Dedifferentiated amniotic fluid mesenchymal stem cell (primary cell): ENCODE measurements at regions not wholly inside any gene's neighbourhood (a gene's known extent, or its start where the extent isn't known, plus 50 kb on each side); places are given as distances from the start of the nearest gene placed in this dataset.

Experiments
- DNase-seq: peaks from one replicate; pipeline ENCODE4 v3.0.0-alpha.2; 2016; ENCODE audit errors: extremely low spot score

- no peak for DNase-seq
Observed at GRCh38 chr17:77474292-77474988, 333.7 kb downstream of the SEC14L1 start.

- DNase-seq = no peak
Observed at GRCh38 chr17:77475016-77475976, 334.5 kb downstream of the SEC14L1 start.

GRCh38 chr17:77476006-77476405, 335.2 kb downstream of the SEC14L1 start:
- no peak for DNase-seq

GRCh38 chr17:77476498-77476897, 335.7 kb downstream of the SEC14L1 start:
- DNase-seq = no peak

GRCh38 chr17:77476931-77477805, 336.4 kb downstream of the SEC14L1 start:
- peak; percentile 92 for DNase-seq

- DNase-seq = no peak
Observed at GRCh38 chr17:77478281-77478680, 337.5 kb downstream of the SEC14L1 start.

GRCh38 chr17:77478899-77479298, 338.1 kb downstream of the SEC14L1 start:
- no peak for DNase-seq

- no peak for DNase-seq
Observed at GRCh38 chr17:77479372-77480198, 338.8 kb downstream of the SEC14L1 start.

GRCh38 chr17:77480199-77480508, 339.4 kb downstream of the SEC14L1 start:
- no peak for DNase-seq

GRCh38 chr17:77480509-77481215, 339.9 kb downstream of the SEC14L1 start:
- DNase-seq = no peak

- no peak for DNase-seq
Observed at GRCh38 chr17:77481476-77482374, 341.0 kb downstream of the SEC14L1 start.

- DNase-seq = no peak
Observed at GRCh38 chr17:77482375-77483127, 341.8 kb downstream of the SEC14L1 start.

- no peak for DNase-seq
Observed at GRCh38 chr17:77483128-77483598, 342.4 kb downstream of the SEC14L1 start.

- no peak for DNase-seq
Observed at GRCh38 chr17:77484111-77484510, 343.3 kb downstream of the SEC14L1 start.

GRCh38 chr17:77485089-77485833, 344.5 kb downstream of the SEC14L1 start:
- no peak for DNase-seq

- no peak for DNase-seq
Observed at GRCh38 chr17:77487211-77487629, 346.5 kb downstream of the SEC14L1 start.

GRCh38 chr17:77487677-77488530, 347.1 kb downstream of the SEC14L1 start:
- no peak for DNase-seq
